B cell (primary cell): ENCODE measurements at regions not wholly inside any gene's neighbourhood (a gene's known extent, or its start where the extent isn't known, plus 50 kb on each side); places are given as distances from the start of the nearest gene placed in this dataset.
A peak's percentile ranks its signal among the peaks of the same experiment; 100 is the strongest.

ENCODE experiments used
- ATAC-seq: fragments of 200-7000 bp; cut with Tn5 transposase; one replicate; pipeline ENCODE4 v1.10.0; 2021; ENCODE audit warnings: low read depth, mild to moderate bottlenecking, moderate number of reproducible peaks, moderate library complexity
- CTCF ChIA-PET: fragments of 350-600 bp; sonication (Branson Sonifier 250); formaldehyde crosslinking; loops from one replicate; lab custom pipeline; 2021; ENCODE audit warnings: antibody characterized with exemption, inconsistent platforms; lab: Charles Lee
- POLR2A ChIA-PET: fragments of 350-600 bp; sonication (Branson Sonifier 250); formaldehyde crosslinking; loops from one replicate; lab custom pipeline; 2021; ENCODE audit warnings: antibody characterized with exemption; lab: Charles Lee
- DNase-seq: peaks from one replicate; pipeline ENCODE4 v3.0.0; 2013
- H2AFZ ChIP-seq: 2 replicates; pipeline ENCODE4 v1.6.1; 2012; ENCODE audit warnings: mild to moderate bottlenecking, low read depth, low read length; ENCODE audit not compliant: insufficient read depth, poor library complexity, severe bottlenecking
- H3K27ac ChIP-seq, 2 donors: 1 replicate in 1 of 2; 2 replicates in 1 of 2; pipeline ENCODE4 v1.5.1; 2012 to 2013; ENCODE audit warnings: low read length in 2 of 2, mild to moderate bottlenecking in 2 of 2, moderate library complexity in 1 of 2
- H3K27me3 ChIP-seq, 4 experiments: fragments of 200-600 bp in 1 of 4; sonication (generic) in 1 of 4; replicated peaks in 1 of 4; 1 replicate in 2 of 4; 2 replicates in 2 of 4; pipeline versions ENCODE4 v1.6.1 to v1.7.0; 2013 to 2016; ENCODE audit warnings: low read length in 3 of 4, mild to moderate bottlenecking in 2 of 4, mixed read lengths in 1 of 4, moderate library complexity in 1 of 4; ENCODE audit not compliant: insufficient read depth in 4 of 4, control insufficient read depth in 3 of 4; ENCODE audit errors: control extremely low read depth in 1 of 4
- H3K36me3 ChIP-seq, 2 experiments: replicated peaks in 1 of 2; 1 replicate in 1 of 2; 2 replicates in 1 of 2; pipeline versions ENCODE4 v1.6.1 to v1.7.1; 2013; ENCODE audit warnings: low read length in 1 of 2; ENCODE audit not compliant: insufficient read depth in 2 of 2, control insufficient read depth in 1 of 2; ENCODE audit errors: control extremely low read depth in 1 of 2, extremely low read depth in 1 of 2
- H3K4me1 ChIP-seq, 2 donors: fragments of 200-600 bp in 1 of 2; sonication (generic) in 1 of 2; 1 replicate in 1 of 2; 2 replicates in 1 of 2; pipeline versions ENCODE4 v1.5.1 to v1.6.1; 2013 to 2017; ENCODE audit warnings: low read length in 2 of 2; ENCODE audit not compliant: control insufficient read depth in 2 of 2, insufficient read depth in 2 of 2
- H3K4me2 ChIP-seq: replicated peaks from 2 replicates; pipeline ENCODE3; 2012; ENCODE audit warnings: mild to moderate bottlenecking, low read depth, low read length; ENCODE audit not compliant: poor library complexity, severe bottlenecking
- H3K4me3 ChIP-seq, 5 experiments: fragments of 200-600 bp in 1 of 5; sonication (generic) in 1 of 5; 1 replicate in 3 of 5; 2 replicates in 2 of 5; pipeline versions ENCODE4 v1.5.1 to v1.7.0; 2011 to 2016; ENCODE audit warnings: low read length in 4 of 5, mild to moderate bottlenecking in 4 of 5, low read depth in 2 of 5, control low read depth in 1 of 5, moderate library complexity in 1 of 5; ENCODE audit not compliant: insufficient read depth in 1 of 5; ENCODE audit errors: control extremely low read depth in 1 of 5, extremely low read depth in 1 of 5
- H3K79me2 ChIP-seq: fragments of 200-600 bp; sonication (generic); one replicate; pipeline ENCODE4 v1.6.0; 2016; ENCODE audit warnings: low read length; ENCODE audit not compliant: control insufficient read depth, insufficient read depth
- H3K9ac ChIP-seq: fragments of 200-600 bp; sonication (generic); 2 replicates; pipeline ENCODE4 v1.6.1; 2017; ENCODE audit warnings: mild to moderate bottlenecking, low read length, moderate library complexity
- H3K9me3 ChIP-seq, 3 donors: one replicate each; pipeline versions ENCODE4 v1.6.1 to v1.7.1; 2013; ENCODE audit warnings: low read length in 2 of 3; ENCODE audit not compliant: control insufficient read depth in 2 of 3, insufficient read depth in 1 of 3; ENCODE audit errors: control extremely low read depth in 1 of 3
- H4K20me1 ChIP-seq: 2 replicates; pipeline ENCODE4 v1.6.0; 2012; ENCODE audit warnings: mild to moderate bottlenecking, low read length; ENCODE audit not compliant: insufficient read depth, control insufficient read depth, poor library complexity, severe bottlenecking
- H3K27ac Mint-ChIP-seq: one replicate; pipeline ENCODE4 v1.8.0; 2021; ENCODE audit warnings: mixed read lengths
- H3K27me3 Mint-ChIP-seq: one replicate; pipeline ENCODE4 v1.8.0; 2021; ENCODE audit warnings: mixed read lengths
- H3K4me1 Mint-ChIP-seq: one replicate; pipeline ENCODE4 v1.8.0; 2021; ENCODE audit warnings: mixed read lengths
- H3K4me3 Mint-ChIP-seq: one replicate; pipeline ENCODE4 v1.8.0; 2021; ENCODE audit warnings: mixed read lengths
- H3K9me3 Mint-ChIP-seq: one replicate; pipeline ENCODE4 v1.8.0; 2022; ENCODE audit warnings: mixed read lengths; ENCODE audit not compliant: insufficient read depth
- CTCF ChIP-seq: fragments of 200-600 bp; IDR thresholded peaks from one replicate; pipeline ENCODE4 v1.8.0; 2022; ENCODE audit warnings: antibody characterized with exemption, mild to moderate bottlenecking
- EZH2 ChIP-seq: IDR thresholded peaks from 2 replicates; pipeline ENCODE4 v1.6.1; 2012; ENCODE audit warnings: borderline replicate concordance, low read depth, mild to moderate bottlenecking, moderate library complexity, low read length; ENCODE audit not compliant: insufficient read depth, poor library complexity, severe bottlenecking
- WGBS: methylation state at CpG from one replicate; pipeline ENCODE4 v1.1.5; 2013; ENCODE audit warnings: missing lambda C conversion rate; ENCODE audit not compliant: insufficient coverage; 5-methylcytosine and 5-hydroxymethylcytosine counted together
- intact Hi-C: fragments of 100-400 bp; cut with micrococcal nuclease; formaldehyde crosslinking; loops from one replicate; pipeline ENCODE4 v1.10.0; 2022

DNA sequence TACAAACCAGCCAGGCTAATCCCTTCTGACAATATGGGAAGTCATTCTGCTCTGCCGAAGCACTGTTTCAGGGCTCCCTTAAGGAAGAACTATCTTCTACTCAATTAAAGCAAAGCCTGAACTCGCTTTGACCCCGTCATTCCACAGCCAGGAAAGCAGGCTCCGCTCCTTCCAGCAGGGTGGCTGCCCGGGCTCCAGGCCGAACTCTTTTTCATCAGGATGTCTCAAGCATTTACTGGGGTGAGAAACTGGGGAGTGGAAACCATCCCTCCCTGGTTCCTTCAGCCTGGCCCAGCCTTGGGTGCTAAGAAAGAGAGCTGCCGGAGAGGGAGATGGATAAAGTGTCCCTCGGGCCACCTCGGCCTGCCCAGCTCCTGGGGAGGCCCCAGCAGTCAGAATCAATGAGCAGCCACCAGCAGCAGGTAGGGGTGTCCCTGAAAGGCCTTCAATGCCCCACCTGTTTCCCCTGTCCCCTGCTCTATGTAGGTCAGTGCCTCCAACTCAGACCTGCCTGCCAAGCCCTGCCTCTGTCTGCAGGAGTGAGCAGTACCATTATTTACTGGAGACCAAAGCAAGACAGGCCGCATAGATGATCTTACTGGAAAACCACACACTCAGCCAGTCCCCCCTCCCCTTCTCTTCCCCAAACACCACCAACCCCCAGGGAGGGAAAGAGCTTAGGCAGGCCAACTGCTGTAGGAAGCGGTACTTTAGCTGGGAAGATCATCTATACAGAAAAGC lies 225.6 kb upstream of the TLE3 start:
- no peaks in the 10 kb centered on the region for H3K9me3 Mint-ChIP-seq
- ATAC-seq (no peak), DNase-seq (no peak)
- peak overlapping the region; percentile 27 for H3K27ac Mint-ChIP-seq
- ChIA-PET POLR2A (no interaction called here), CTCF (interaction anchor here (1.4 kb wide), 1 partner anchor 63 kb away, joined by 3 read pairs; no protein-coding TSS in a partner anchor)
- Histone ChIP-seq H2AFZ (no peak overlapping the region), H3K27ac (no peak overlapping the region), H3K9ac (no peak overlapping the region), H3K79me2 (no peaks in the 10 kb centered on the region), H4K20me1 (no peaks in the 10 kb centered on the region), H3K9me3 (peaks cover 0 to 3% (median 0%) of the 10 kb centered on the region in 3 donors), H3K4me2 (no peak overlapping the region), H3K36me3 (no peaks in the 10 kb centered on the region), H3K4me1 (peaks cover 60 to 71% of the 10 kb centered on the region in 2 donors), H3K27me3 (no peaks in the 10 kb centered on the region), H3K4me3 (no peak overlapping the region)
- no peak overlapping the region for H3K4me3 Mint-ChIP-seq
- TF ChIP-seq EZH2 (no peak), CTCF (no peak)
- H3K27me3 Mint-ChIP-seq, result no peaks in the 10 kb centered on the region
- intact Hi-C loops, result loop anchor here (5.0 to 10.0 kb wide), 3 partner anchors 114 to 204 kb away; no protein-coding TSS in a partner anchor
- peaks cover 70% of the 10 kb centered on the region for H3K4me1 Mint-ChIP-seq
- WGBS, result 88% methylated on average over 7 of the region's 11 CpGs

- TF ChIP-seq EZH2, result no peak
- TF ChIP-seq CTCF, result no peak
- CTCF ChIA-PET, result interaction anchor here (1.0 to 3.3 kb wide), 8 partner anchors 22 to 746 kb away, joined by 3 to 7 read pairs (median 4); no protein-coding TSS in a partner anchor
- Mint-ChIP-seq H3K4me1 (peaks cover 68% of the 10 kb centered on the region), H3K9me3 (no peaks in the 10 kb centered on the region), H3K27ac (peak overlapping the region; percentile 91), H3K4me3 (peak overlapping the region; percentile 81), H3K27me3 (no peaks in the 10 kb centered on the region)
- Histone ChIP-seq H3K36me3 (no peaks in the 10 kb centered on the region), H3K27ac (peak overlapping the region; percentile 86 to 97), H3K4me1 (peaks cover 60 to 71% of the 10 kb centered on the region in 2 donors), H3K9me3 (peaks cover 0 to 3% (median 0%) of the 10 kb centered on the region in 3 donors), H3K4me3 (peak overlapping the region in 1 of 5 experiments; percentile 31), H2AFZ (no peak overlapping the region), H4K20me1 (no peaks in the 10 kb centered on the region), H3K9ac (peak overlapping the region; percentile 28), H3K79me2 (no peaks in the 10 kb centered on the region), H3K27me3 (no peaks in the 10 kb centered on the region), H3K4me2 (peak overlapping the region; percentile 66)
- DNase-seq (peak; percentile 43), ATAC-seq (no peak)
- POLR2A ChIA-PET, result interaction anchor here (1.0 to 2.0 kb wide), 3 partner anchors 22 to 76 kb away, joined by 3 to 6 read pairs (median 3); no protein-coding TSS in a partner anchor
- WGBS, result 63% methylated on average over 3 of the region's 6 CpGs
- intact Hi-C loops, result loop anchor here (5.0 to 10.0 kb wide), 3 partner anchors 115 to 205 kb away; no protein-coding TSS in a partner anchor
These were observed 224.4 kb upstream of the TLE3 start for GRCh38 chr15:70322051-70322668.
